BJ (cell line): ENCODE measurements at regions not wholly inside any gene's neighbourhood (a gene's known extent, or its start where the extent isn't known, plus 50 kb on each side); places are given as distances from the start of the nearest gene placed in this dataset.

Experiments used
- CTCF ChIA-PET: fragments of 350-600 bp; formaldehyde crosslinking; extraction: SDS; loops from one replicate; lab custom pipeline; 2021; ENCODE audit warnings: antibody characterized with exemption, inconsistent platforms; lab: Yijun Ruan, JAX
- POLR2A ChIA-PET: fragments of 300-600 bp; sonication (Branson Sonifier 250); formaldehyde crosslinking; extraction: SDS; loops from one replicate; lab custom pipeline; 2021; ENCODE audit warnings: antibody characterized with exemption; lab: Charles Lee
- DNase-seq: peaks from one replicate; pipeline ENCODE4 v3.0.0-alpha.2; 2011; ENCODE audit warnings: low read depth
- H3K27me3 ChIP-seq: 2 replicates; pipeline ENCODE4 v1.6.0; 2011; ENCODE audit warnings: low read length; ENCODE audit not compliant: control insufficient read depth, insufficient read depth
- H3K36me3 ChIP-seq: 2 replicates; pipeline ENCODE4 v1.5.1; 2011; ENCODE audit warnings: low read length; ENCODE audit not compliant: control insufficient read depth, insufficient read depth
- H3K4me3 ChIP-seq: 2 replicates; pipeline ENCODE4 v1.5.1; 2011; ENCODE audit warnings: low read depth, mild to moderate bottlenecking, control low read depth, low read length
- TF ChIP-seq, protein P1 (sequence below): IDR thresholded peaks from 2 replicates; pipeline ENCODE4 v1.5.1; 2011; ENCODE audit warnings: low read depth, mild to moderate bottlenecking, control low read depth, inconsistent platforms, low read length, moderate library complexity; ENCODE audit not compliant: insufficient read depth

DNA sequence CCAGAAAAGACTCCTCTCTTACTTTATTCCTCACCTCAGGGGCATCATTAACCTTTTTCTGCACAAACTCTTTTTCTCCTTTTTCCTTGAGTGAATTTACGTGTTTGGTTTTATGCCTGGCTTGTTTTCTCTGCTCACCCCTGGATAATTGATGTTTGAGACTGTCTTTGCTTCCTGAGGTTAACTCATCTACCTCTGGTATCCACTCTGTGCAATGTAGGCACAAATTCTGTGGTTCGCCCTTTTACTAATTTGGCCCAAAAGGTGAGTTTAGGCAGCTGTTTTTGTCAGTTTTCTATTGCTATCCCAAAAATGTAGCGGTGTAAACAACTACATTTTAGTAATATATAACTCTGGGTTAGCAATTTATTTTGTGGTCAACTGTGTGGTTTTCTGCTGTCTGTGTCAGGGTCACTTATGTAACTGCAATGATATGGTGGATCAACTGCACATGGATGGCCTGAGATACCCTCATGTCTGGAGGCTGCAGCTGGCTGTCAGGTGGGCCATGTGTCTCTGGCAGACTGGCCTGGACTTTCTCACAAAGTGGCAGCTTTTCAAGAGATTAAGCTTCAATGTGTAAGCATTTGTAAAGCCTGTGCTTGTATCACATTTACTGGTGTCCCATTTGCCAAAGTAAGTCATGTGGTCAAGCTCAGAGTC lies 329.7 kb downstream of the FSIP2 start:
- DNase-seq: no peak
- ChIA-PET POLR2A (no interaction called here), CTCF (no interaction called here)
- Histone ChIP-seq H3K36me3 (no peaks in the 10 kb centered on the region), H3K27me3 (no peaks in the 10 kb centered on the region), H3K4me3 (no peak overlapping the region)
- TF ChIP-seq, protein P1, sequence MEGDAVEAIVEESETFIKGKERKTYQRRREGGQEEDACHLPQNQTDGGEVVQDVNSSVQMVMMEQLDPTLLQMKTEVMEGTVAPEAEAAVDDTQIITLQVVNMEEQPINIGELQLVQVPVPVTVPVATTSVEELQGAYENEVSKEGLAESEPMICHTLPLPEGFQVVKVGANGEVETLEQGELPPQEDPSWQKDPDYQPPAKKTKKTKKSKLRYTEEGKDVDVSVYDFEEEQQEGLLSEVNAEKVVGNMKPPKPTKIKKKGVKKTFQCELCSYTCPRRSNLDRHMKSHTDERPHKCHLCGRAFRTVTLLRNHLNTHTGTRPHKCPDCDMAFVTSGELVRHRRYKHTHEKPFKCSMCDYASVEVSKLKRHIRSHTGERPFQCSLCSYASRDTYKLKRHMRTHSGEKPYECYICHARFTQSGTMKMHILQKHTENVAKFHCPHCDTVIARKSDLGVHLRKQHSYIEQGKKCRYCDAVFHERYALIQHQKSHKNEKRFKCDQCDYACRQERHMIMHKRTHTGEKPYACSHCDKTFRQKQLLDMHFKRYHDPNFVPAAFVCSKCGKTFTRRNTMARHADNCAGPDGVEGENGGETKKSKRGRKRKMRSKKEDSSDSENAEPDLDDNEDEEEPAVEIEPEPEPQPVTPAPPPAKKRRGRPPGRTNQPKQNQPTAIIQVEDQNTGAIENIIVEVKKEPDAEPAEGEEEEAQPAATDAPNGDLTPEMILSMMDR: no peak

DNA sequence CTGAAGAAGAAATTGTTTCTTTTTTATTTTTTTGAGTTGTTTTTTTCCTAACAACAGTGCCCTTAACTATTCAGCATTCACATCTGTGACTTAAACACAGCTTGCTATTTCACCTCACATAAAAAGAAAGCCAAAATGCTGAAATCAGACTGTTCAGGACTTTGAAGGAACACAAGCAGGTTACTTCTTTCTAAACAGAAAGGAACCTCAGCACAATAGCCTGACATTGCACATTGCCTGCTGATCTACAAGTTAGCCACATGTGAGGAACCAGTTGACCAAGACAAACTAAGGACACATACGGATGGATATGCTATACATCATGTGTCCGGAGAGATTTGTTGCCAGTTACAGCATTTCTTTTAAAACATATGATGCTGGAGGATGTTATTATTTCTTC lies 331.1 kb downstream of the FSIP2 start:
- no peak overlapping the region for H3K4me3 ChIP-seq
- H3K36me3 ChIP-seq: no peaks in the 10 kb centered on the region
- TF ChIP-seq, protein P1: no peak
- POLR2A ChIA-PET: no interaction called here
- no peaks in the 10 kb centered on the region for H3K27me3 ChIP-seq
- no peak for DNase-seq
- CTCF ChIA-PET: no interaction called here

DNA sequence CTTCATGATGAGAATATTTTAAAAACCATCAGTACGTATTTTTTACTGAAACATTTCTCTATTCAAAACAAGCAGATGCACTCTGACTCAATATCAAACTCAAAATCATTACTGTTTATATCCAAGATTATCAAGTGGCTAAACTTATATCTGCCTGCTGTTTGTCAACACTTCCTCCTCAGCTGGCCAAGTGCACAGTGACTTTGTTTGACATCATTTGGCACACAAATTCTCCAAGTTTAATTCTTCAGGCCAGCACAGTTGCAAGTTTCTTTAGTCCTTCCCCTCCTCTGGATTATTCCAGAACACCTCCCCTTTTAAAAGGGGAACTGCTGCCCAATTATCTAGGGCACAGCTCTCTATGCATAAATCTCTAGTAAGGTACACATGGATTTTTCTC lies 346.6 kb downstream of the FSIP2 start:
- Histone ChIP-seq H3K27me3 (no peaks in the 10 kb centered on the region), H3K36me3 (no peaks in the 10 kb centered on the region), H3K4me3 (no peak overlapping the region)
- ChIA-PET POLR2A (no interaction called here), CTCF (no interaction called here)
- TF ChIP-seq, protein P1: no peak
- no peak for DNase-seq

- ChIA-PET CTCF (no interaction called here), POLR2A (no interaction called here)
- TF ChIP-seq, protein P1: no peak
- H3K36me3 ChIP-seq: no peaks in the 10 kb centered on the region
- no peak for DNase-seq
- no peaks in the 10 kb centered on the region for H3K27me3 ChIP-seq
- no peak overlapping the region for H3K4me3 ChIP-seq
Observed at GRCh38 chr2:186093174-186093573, 354.6 kb downstream of the FSIP2 start.

DNA sequence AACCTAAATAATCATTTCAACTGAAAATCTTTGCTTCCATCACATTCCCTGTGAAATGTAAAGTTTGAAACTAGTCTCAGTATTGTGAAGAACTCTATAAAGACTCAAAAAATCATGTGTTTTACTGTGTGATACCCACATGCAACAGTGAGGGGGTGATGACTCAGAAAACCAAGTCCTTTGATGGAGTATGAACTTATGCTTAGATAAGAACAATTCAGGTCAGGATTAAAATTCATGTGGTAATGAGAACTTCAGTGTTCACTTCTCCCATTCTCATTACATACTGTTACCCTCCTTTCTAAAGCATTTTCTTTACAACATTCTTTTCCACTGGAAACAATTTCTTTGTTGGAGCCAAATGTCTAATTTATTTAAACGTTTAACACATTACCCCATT lies 360.2 kb downstream of the FSIP2 start:
- no peaks in the 10 kb centered on the region for H3K36me3 ChIP-seq
- POLR2A ChIA-PET: no interaction called here
- CTCF ChIA-PET: no interaction called here
- DNase-seq: no peak
- H3K27me3 ChIP-seq: no peaks in the 10 kb centered on the region
- TF ChIP-seq, protein P1: no peak
- no peak overlapping the region for H3K4me3 ChIP-seq
